ENCODE measurements at regions not wholly inside any gene's neighbourhood (a gene's known extent, or its start where the extent isn't known, plus 50 kb on each side); places are given as distances from the start of the nearest gene placed in this dataset.
A peak's percentile ranks its signal among the peaks of the same experiment; 100 is the strongest.
"Not testable (repeated sequence)": the region's sequence is repeated elsewhere in the genome, so short reads cannot be mapped to it uniquely, and the experiment has no call there.

- peak; percentile 40 for DNase-seq (ENCODE audit: low read depth)
- no peak overlapping the region for H3K4me3 ChIP-seq (ENCODE audit: control insufficient read depth, low read depth, low read length)
- TF ChIP-seq CTCF (conservative IDR thresholded peaks at IDR 0.05; ENCODE audit: control insufficient read depth, insufficient read depth, low read depth, low read length): peak; percentile 82
Observed at GRCh38 chr2:236352761-236353593, 88.8 kb upstream of the ASB18 start.

DNA sequence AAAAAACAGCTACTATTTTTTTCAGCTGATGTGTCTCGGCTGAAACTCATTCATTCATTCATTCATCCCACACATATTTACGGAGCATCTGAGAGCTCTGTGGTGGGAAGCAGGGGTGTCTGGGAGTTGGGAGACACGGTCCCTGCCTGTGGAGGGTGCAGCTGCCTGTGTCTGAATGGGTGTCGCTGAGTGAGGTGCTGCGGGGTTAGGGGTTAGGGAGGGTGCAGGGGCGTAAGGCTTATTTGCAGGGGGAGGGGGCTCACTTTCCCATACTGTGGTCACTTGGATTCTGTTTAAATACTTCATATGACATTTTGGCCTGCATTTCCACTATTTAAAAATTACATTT is 89.4 kb upstream of the ASB18 start:
- TF ChIP-seq CTCF (conservative IDR thresholded peaks at IDR 0.05; ENCODE audit: control insufficient read depth, insufficient read depth, low read depth, low read length): no peak
- H3K4me3 ChIP-seq (ENCODE audit: control insufficient read depth, low read depth, low read length): no peak overlapping the region
- DNase-seq (ENCODE audit: low read depth): no peak

- H3K4me3 ChIP-seq (ENCODE audit: control insufficient read depth, low read depth, low read length): no peak overlapping the region
- TF ChIP-seq CTCF (conservative IDR thresholded peaks at IDR 0.05; ENCODE audit: control insufficient read depth, insufficient read depth, low read depth, low read length): no peak
- DNase-seq (ENCODE audit: low read depth): no peak
Observed at GRCh38 chr2:236354056-236354940, 90.1 kb upstream of the ASB18 start.

DNA sequence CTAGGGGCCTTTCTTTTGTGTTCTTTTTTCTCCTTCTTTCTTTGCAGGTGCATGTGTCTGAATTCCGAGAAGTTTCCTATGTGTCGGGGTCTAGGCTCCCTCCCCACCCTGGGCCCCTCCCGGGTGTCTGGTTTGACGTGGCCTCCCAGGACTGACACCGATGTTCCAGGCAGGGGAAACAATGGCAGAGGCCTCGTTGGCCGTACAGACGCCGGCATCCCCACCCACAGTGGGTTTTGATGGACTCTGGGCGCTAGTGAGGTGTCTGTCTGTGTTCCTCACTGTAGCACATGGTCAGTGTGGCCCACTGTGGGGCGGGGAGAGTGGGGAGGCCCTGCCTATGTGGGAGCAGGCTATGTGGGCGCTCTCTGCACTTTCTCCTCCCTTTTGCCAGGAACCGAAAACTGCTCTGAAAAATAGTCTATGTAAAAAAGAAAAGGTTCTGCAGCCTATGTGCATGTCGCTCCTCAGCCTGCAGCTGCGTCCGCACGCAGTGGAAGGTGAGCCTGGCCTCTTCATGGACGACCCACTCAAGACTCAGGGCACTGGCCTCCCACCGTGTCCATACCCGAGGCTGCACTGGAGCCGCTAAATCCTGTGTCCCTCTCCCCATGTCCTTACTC is 90.9 kb upstream of the ASB18 start:
- H3K4me3 ChIP-seq (ENCODE audit: control insufficient read depth, low read depth, low read length): no peak overlapping the region
- TF ChIP-seq CTCF (conservative IDR thresholded peaks at IDR 0.05; ENCODE audit: control insufficient read depth, insufficient read depth, low read depth, low read length): no peak
- DNase-seq (ENCODE audit: low read depth): no peak

DNA sequence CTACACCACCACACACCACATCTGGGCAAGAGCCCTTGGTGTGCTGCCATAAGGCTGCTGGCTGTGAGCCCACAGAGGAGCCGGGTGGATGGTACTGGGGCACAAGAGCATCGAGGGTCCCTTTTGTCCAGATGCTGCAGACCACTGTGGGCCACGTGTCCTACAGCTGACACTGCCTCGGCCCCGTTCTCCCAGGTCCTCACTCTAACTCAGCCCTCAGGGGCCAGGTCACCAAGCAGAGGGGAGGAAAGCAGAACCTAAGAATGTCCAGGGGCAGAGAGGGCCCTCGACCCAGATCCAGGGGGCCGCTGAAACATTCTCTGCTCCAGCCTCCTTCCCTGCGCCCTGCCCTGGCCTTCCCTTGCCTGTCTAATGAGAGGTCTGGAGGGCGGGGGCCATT is 91.7 kb upstream of the ASB18 start:
- no peak for DNase-seq (ENCODE audit: low read depth)
- no peak for TF ChIP-seq CTCF (conservative IDR thresholded peaks at IDR 0.05; ENCODE audit: control insufficient read depth, insufficient read depth, low read depth, low read length)
- no peak overlapping the region for H3K4me3 ChIP-seq (ENCODE audit: control insufficient read depth, low read depth, low read length)

GRCh38 chr2:236356321-236356720 is 92.1 kb upstream of the ASB18 start:
- DNase-seq (ENCODE audit: low read depth); H3K4me3 ChIP-seq (ENCODE audit: control insufficient read depth, low read depth, low read length): not testable (repeated sequence)

GRCh38 chr2:236358482-236358881 is 94.3 kb upstream of the ASB18 start:
- not testable (repeated sequence) for H3K4me3 ChIP-seq (ENCODE audit: control insufficient read depth, low read depth, low read length); DNase-seq (ENCODE audit: low read depth)

Measured in fibroblast of mammary gland (primary cell).